H1 (cell line): ENCODE measurements at regions not wholly inside any gene's neighbourhood (a gene's known extent, or its start where the extent isn't known, plus 50 kb on each side); places are given as distances from the start of the nearest gene placed in this dataset.
A peak's percentile ranks its signal among the peaks of the same experiment; 100 is the strongest.

Source experiments
- CTCF ChIA-PET: fragments of 300-600 bp; sonication (Branson Sonifier 250); formaldehyde crosslinking; loops from one replicate; lab custom pipeline; 2021; ENCODE audit not compliant: partially characterized antibody; lab: Charles Lee
- POLR2A ChIA-PET: fragments of 300-600 bp; sonication (Branson Sonifier 250); formaldehyde crosslinking; loops from one replicate; lab custom pipeline; 2021; ENCODE audit warnings: inconsistent platforms; ENCODE audit not compliant: partially characterized antibody; lab: Charles Lee
- DNase-seq, 2 experiments: peaks; one replicate each; pipeline versions ENCODE4 v3.0.0 to v3.0.0-alpha.2; 2010 to 2022; ENCODE audit warnings: low spot score in 2 of 2, low read depth in 1 of 2, mixed read lengths in 1 of 2
- FAIRE-seq: peaks from 2 replicates; lab custom pipeline; 2011; peaks lifted over from hg19 to GRCh38; lab: Jason Lieb, UNC
- H2AFZ ChIP-seq: 2 replicates; pipeline ENCODE4 v1.8.1; 2012; ENCODE audit warnings: low read length, inconsistent platforms
- H2AK5ac ChIP-seq: 2 replicates; pipeline ENCODE4 v1.6.1; 2013; ENCODE audit warnings: low read depth, low read length
- H2BK120ac ChIP-seq: replicated peaks from 2 replicates; pipeline ENCODE3; 2013; ENCODE audit warnings: low read depth, low read length, inconsistent platforms
- H2BK12ac ChIP-seq: 2 replicates; pipeline ENCODE4 v1.6.1; 2013; ENCODE audit warnings: low read depth, low read length
- H2BK15ac ChIP-seq: 2 replicates; pipeline ENCODE4 v1.6.1; 2013; ENCODE audit warnings: low read length
- H2BK20ac ChIP-seq: 2 replicates; pipeline ENCODE4 v1.6.1; 2013; ENCODE audit warnings: low read length
- H2BK5ac ChIP-seq: 2 replicates; pipeline ENCODE4 v1.6.1; 2013; ENCODE audit warnings: low read depth, low read length
- H3K14ac ChIP-seq: 2 replicates; pipeline ENCODE4 v1.6.1; 2013; ENCODE audit warnings: inconsistent platforms; ENCODE audit not compliant: insufficient read length
- H3K18ac ChIP-seq: 2 replicates; pipeline ENCODE4 v1.6.1; 2013; ENCODE audit warnings: low read length; ENCODE audit errors: extremely low read depth
- H3K23ac ChIP-seq: 2 replicates; pipeline ENCODE4 v1.6.1; 2013; ENCODE audit warnings: inconsistent platforms; ENCODE audit not compliant: insufficient read length
- H3K23me2 ChIP-seq: 2 replicates; pipeline ENCODE4 v1.6.1; 2013; ENCODE audit warnings: low read depth, low read length
- H3K27ac ChIP-seq: 2 replicates; pipeline ENCODE4 v1.6.1; 2011; ENCODE audit warnings: low read depth, low read length, inconsistent platforms
- H3K27me3 ChIP-seq, 4 experiments: replicated peaks in 1 of 4; 1 replicate in 1 of 4; 2 replicates in 3 of 4; pipeline versions ENCODE4 v1.6.1 to v1.8.1; 2011 to 2013; ENCODE audit warnings: low read length in 3 of 4, mild to moderate bottlenecking in 3 of 4, inconsistent platforms in 2 of 4, mixed read lengths in 2 of 4, moderate library complexity in 1 of 4; ENCODE audit not compliant: control insufficient read depth in 3 of 4, insufficient read depth in 3 of 4; ENCODE audit errors: extremely low read depth in 1 of 4
- H3K36me3 ChIP-seq, 4 experiments: 2 replicates each; pipeline versions ENCODE4 v1.6.1 to v1.8.1; 2011 to 2013; ENCODE audit warnings: mild to moderate bottlenecking in 4 of 4, low read length in 3 of 4, moderate library complexity in 2 of 4, control low read depth in 1 of 4, inconsistent platforms in 1 of 4; ENCODE audit not compliant: insufficient read depth in 4 of 4, control insufficient read depth in 2 of 4
- H3K4ac ChIP-seq: replicated peaks from 2 replicates; pipeline ENCODE3; 2013; ENCODE audit warnings: low read length, low read depth, mixed read lengths, inconsistent platforms; ENCODE audit not compliant: insufficient read length
- H3K4me1 ChIP-seq, 4 experiments: replicated peaks in 1 of 4; 1 replicate in 1 of 4; 2 replicates in 3 of 4; pipeline versions ENCODE4 v1.6.1 to v1.8.1; 2011 to 2013; ENCODE audit warnings: low read length in 3 of 4, inconsistent platforms in 2 of 4, mixed read lengths in 1 of 4; ENCODE audit not compliant: insufficient read depth in 4 of 4, control insufficient read depth in 3 of 4
- H3K4me2 ChIP-seq, 2 experiments: 2 replicates each; pipeline versions ENCODE4 v1.6.1 to v1.8.1; 2011 to 2013; ENCODE audit warnings: low read depth in 2 of 2, low read length in 2 of 2, control low read depth in 1 of 2, inconsistent platforms in 1 of 2, mild to moderate bottlenecking in 1 of 2; ENCODE audit not compliant: insufficient read depth in 1 of 2
- H3K4me3 ChIP-seq, 4 experiments: fragments of 200-600, 300-600 bp in 1 of 4; sonication (generic), shearing (Covaris generic), sonication (Bioruptor Twin) in 1 of 4; 2 replicates each; pipeline versions ENCODE4 v1.5.1 to v1.8.1; 2011 to 2016; ENCODE audit warnings: low read length in 4 of 4, low read depth in 3 of 4, control low read depth in 2 of 4, inconsistent platforms in 2 of 4, mild to moderate bottlenecking in 2 of 4, mixed read lengths in 1 of 4, moderate library complexity in 1 of 4; ENCODE audit not compliant: insufficient read depth in 2 of 4; ENCODE audit errors: extremely low read depth in 1 of 4
- H3K56ac ChIP-seq: replicated peaks from 2 replicates; pipeline ENCODE3; 2013; ENCODE audit warnings: low read depth, mild to moderate bottlenecking, mixed read lengths, low read length, inconsistent platforms; ENCODE audit not compliant: insufficient read length
- H3K79me1 ChIP-seq: 2 replicates; pipeline ENCODE4 v1.6.1; 2013; ENCODE audit warnings: low read depth, low read length, control low read depth
- H3K79me2 ChIP-seq, 2 experiments: 2 replicates each; pipeline versions ENCODE4 v1.6.1 to v1.8.1; 2012 to 2013; ENCODE audit warnings: low read length in 2 of 2, mild to moderate bottlenecking in 2 of 2, inconsistent platforms in 1 of 2; ENCODE audit not compliant: insufficient read depth in 2 of 2, control insufficient read depth in 1 of 2
- H3K9ac ChIP-seq, 4 experiments: replicated peaks in 1 of 4; 1 replicate in 1 of 4; 2 replicates in 3 of 4; pipeline versions ENCODE4 v1.6.1 to v1.8.1; 2011 to 2013; ENCODE audit warnings: low read depth in 3 of 4, low read length in 3 of 4, control low read depth in 2 of 4, mild to moderate bottlenecking in 2 of 4, moderate library complexity in 2 of 4, inconsistent platforms in 1 of 4; ENCODE audit errors: extremely low read depth in 1 of 4
- H3K9me3 ChIP-seq, 2 experiments: 2 replicates each; pipeline versions ENCODE4 v1.6.1 to v1.8.1; 2012 to 2013; ENCODE audit warnings: mild to moderate bottlenecking in 2 of 2, moderate library complexity in 2 of 2, control low read depth in 1 of 2, inconsistent platforms in 1 of 2, low read depth in 1 of 2, low read length in 1 of 2, mixed read lengths in 1 of 2; ENCODE audit not compliant: insufficient read depth in 2 of 2
- H4K20me1 ChIP-seq, 2 experiments: replicated peaks in 1 of 2; 2 replicates each; pipeline versions ENCODE3 to v1.8.1; 2011 to 2013; ENCODE audit warnings: inconsistent platforms in 2 of 2, low read length in 2 of 2, mild to moderate bottlenecking in 1 of 2; ENCODE audit not compliant: insufficient read depth in 2 of 2, control insufficient read depth in 1 of 2
- H4K5ac ChIP-seq: 2 replicates; pipeline ENCODE4 v1.6.1; 2013; ENCODE audit warnings: low read length, low read depth, mixed read lengths, inconsistent platforms; ENCODE audit not compliant: insufficient read length
- H4K8ac ChIP-seq: 2 replicates; pipeline ENCODE4 v1.8.0; 2013; ENCODE audit warnings: mild to moderate bottlenecking, moderate library complexity, low read length, inconsistent platforms; ENCODE audit not compliant: insufficient read depth; ENCODE audit errors: extremely low read depth
- H4K91ac ChIP-seq: replicated peaks from 2 replicates; pipeline ENCODE3; 2013; ENCODE audit warnings: low read length, mixed read lengths, inconsistent platforms; ENCODE audit not compliant: insufficient read length
- CTCF ChIP-seq, 3 experiments: IDR thresholded peaks; 1 replicate in 2 of 3; 2 replicates in 1 of 3; pipeline versions ENCODE4 v1.5.1 to v1.6.1; 2011; ENCODE audit warnings: low read length in 3 of 3, mild to moderate bottlenecking in 3 of 3, inconsistent platforms in 2 of 3, low read depth in 1 of 3, moderate library complexity in 1 of 3; ENCODE audit not compliant: insufficient read depth in 1 of 3; ENCODE audit errors: control extremely low read depth in 1 of 3
- RAD21 ChIP-seq, 2 experiments: IDR thresholded peaks in 1 of 2; conservative IDR thresholded peaks in 1 of 2; 2 replicates each; pipeline ENCODE4 v1.6.1; 2011; ENCODE audit warnings: low read depth in 2 of 2, low read length in 2 of 2, improper control_type of control experiment in 1 of 2, inconsistent platforms in 1 of 2, mild to moderate bottlenecking in 1 of 2, moderate library complexity in 1 of 2
- SRF ChIP-seq: IDR thresholded peaks from 2 replicates; pipeline ENCODE4 v1.6.1; 2011; ENCODE audit warnings: mild to moderate bottlenecking, low read depth, low read length, moderate library complexity
- WGBS, 2 experiments: shearing (Covaris generic) in 1 of 2; methylation state at CpG; one replicate each; pipeline versions ENCODE4 v1.1.6 to v1.1.7; 2013 to 2015; ENCODE audit warnings: low lambda C conversion rate in 2 of 2, mixed read lengths in 2 of 2, inconsistent platforms in 1 of 2, low coverage in 1 of 2, missing lambda C conversion rate in 1 of 2; ENCODE audit not compliant: insufficient replicate concordance in 2 of 2, insufficient coverage in 1 of 2, insufficient read length in 1 of 2; ENCODE audit errors: extremely low coverage in 1 of 2, missing lambda C conversion rate in 1 of 2; 5-methylcytosine and 5-hydroxymethylcytosine counted together

- Histone ChIP-seq H2BK120ac (no peak overlapping the region), H4K5ac (no peak overlapping the region), H3K27me3 (no peaks in the 10 kb centered on the region), H3K9ac (no peak overlapping the region), H3K4me2 (no peak overlapping the region), H3K79me2 (no peaks in the 10 kb centered on the region), H4K91ac (no peak overlapping the region), H4K20me1 (no peaks in the 10 kb centered on the region), H2BK5ac (no peak overlapping the region), H3K79me1 (no peaks in the 10 kb centered on the region), H3K56ac (no peak overlapping the region), H3K4ac (no peak overlapping the region), H3K4me1 (no peaks in the 10 kb centered on the region), H3K4me3 (no peak overlapping the region), H3K14ac (no peak overlapping the region), H3K9me3 (peaks cover 0 to 2% of the 10 kb centered on the region in 2 experiments; a peak in 1 of 4 replicates), H2BK12ac (no peak overlapping the region), H2BK20ac (no peak overlapping the region), H3K23me2 (no peaks in the 10 kb centered on the region), H3K18ac (no peak overlapping the region), H3K36me3 (no peaks in the 10 kb centered on the region), H3K23ac (no peak overlapping the region), H2BK15ac (no peak overlapping the region), H3K27ac (no peak overlapping the region), H2AFZ (peak overlapping the region; percentile 98), H2AK5ac (no peak overlapping the region), H4K8ac (0 out of 2 replicates have a peak overlapping the region, but pooled peaks have one; percentile 22)
- 84% methylated on average over 2 of the region's 2 CpGs; no CpG with 5 or more reads in 1 of the 2 experiments for WGBS, 2 experiments
- CTCF ChIA-PET = interaction anchor here (0.8 to 2.1 kb wide), 8 partner anchors 11 to 49 kb away, joined by 3 to 15 read pairs (median 4); no protein-coding TSS in a partner anchor
- no peak for TF ChIP-seq SRF
- TF ChIP-seq RAD21 (IDR thresholded peaks at IDR 0.05 in 1 of 2, conservative IDR thresholded peaks at IDR 0.05 in 1 of 2; ENCODE audit: low read depth in 2 of 2, low read length in 2 of 2) = peak; percentile 28 to 37
- TF ChIP-seq CTCF (IDR thresholded peaks at IDR 0.05; ENCODE audit: control extremely low read depth in 1 of 3, insufficient read depth in 1 of 3, low read depth in 1 of 3, low read length in 3 of 3) = peak in 2 of 3 experiments; percentile 35 to 59; a peak in 2 of 4 replicates
- DNase-seq = no peak
- POLR2A ChIA-PET = no interaction called here
- no peak for FAIRE-seq
These were observed 1146.7 kb upstream of the PRMT6 start for GRCh38 chr1:105909811-105910210.
